ENCODE measurements at regions not wholly inside any gene's neighbourhood (a gene's known extent, or its start where the extent isn't known, plus 50 kb on each side); places are given as distances from the start of the nearest gene placed in this dataset.

- no peak overlapping the region for H3K27ac ChIP-seq (ENCODE audit: insufficient read depth, low read length)
- H3K4me2 ChIP-seq (ENCODE audit: extremely low read depth, insufficient read depth, low read length) = no peak overlapping the region
- no peaks in the 10 kb centered on the region for H3K4me1 ChIP-seq (ENCODE audit: control insufficient read depth, extremely low read depth, insufficient read depth, low read length)
- TF ChIP-seq EZH2 (IDR thresholded peaks at IDR 0.05; ENCODE audit: low read length, missing control alignments) = no peak
- TF ChIP-seq, protein P1, sequence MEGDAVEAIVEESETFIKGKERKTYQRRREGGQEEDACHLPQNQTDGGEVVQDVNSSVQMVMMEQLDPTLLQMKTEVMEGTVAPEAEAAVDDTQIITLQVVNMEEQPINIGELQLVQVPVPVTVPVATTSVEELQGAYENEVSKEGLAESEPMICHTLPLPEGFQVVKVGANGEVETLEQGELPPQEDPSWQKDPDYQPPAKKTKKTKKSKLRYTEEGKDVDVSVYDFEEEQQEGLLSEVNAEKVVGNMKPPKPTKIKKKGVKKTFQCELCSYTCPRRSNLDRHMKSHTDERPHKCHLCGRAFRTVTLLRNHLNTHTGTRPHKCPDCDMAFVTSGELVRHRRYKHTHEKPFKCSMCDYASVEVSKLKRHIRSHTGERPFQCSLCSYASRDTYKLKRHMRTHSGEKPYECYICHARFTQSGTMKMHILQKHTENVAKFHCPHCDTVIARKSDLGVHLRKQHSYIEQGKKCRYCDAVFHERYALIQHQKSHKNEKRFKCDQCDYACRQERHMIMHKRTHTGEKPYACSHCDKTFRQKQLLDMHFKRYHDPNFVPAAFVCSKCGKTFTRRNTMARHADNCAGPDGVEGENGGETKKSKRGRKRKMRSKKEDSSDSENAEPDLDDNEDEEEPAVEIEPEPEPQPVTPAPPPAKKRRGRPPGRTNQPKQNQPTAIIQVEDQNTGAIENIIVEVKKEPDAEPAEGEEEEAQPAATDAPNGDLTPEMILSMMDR (conservative IDR thresholded peaks at IDR 0.05 in 1 of 2, IDR thresholded peaks at IDR 0.05 in 1 of 2; ENCODE audit: low read depth in 1 of 2, low read length in 2 of 2) = no peak
- DNase-seq (ENCODE audit: low read depth in 2 of 2) = no peak
- H3K79me2 ChIP-seq (ENCODE audit: control insufficient read depth, insufficient read depth, low read length) = no peaks in the 10 kb centered on the region
- H3K9ac ChIP-seq (ENCODE audit: insufficient read depth, low read length) = no peak overlapping the region
- H2AFZ ChIP-seq (ENCODE audit: low read length) = no peak overlapping the region
- H3K9me3 ChIP-seq (ENCODE audit: control insufficient read depth, insufficient read depth, low read depth, low read length) = no peaks in the 10 kb centered on the region
- H3K27me3 ChIP-seq (ENCODE audit: control insufficient read depth, insufficient read depth, low read length) = no peaks in the 10 kb centered on the region
- H4K20me1 ChIP-seq (ENCODE audit: control insufficient read depth, extremely low read depth, insufficient read depth, low read length) = no peaks in the 10 kb centered on the region
- H3K4me3 ChIP-seq (replicated peaks in 1 of 4; ENCODE audit: control extremely low read depth in 1 of 4, insufficient read depth in 1 of 4, low read depth in 3 of 4, low read length in 4 of 4) = no peak overlapping the region
- no peaks in the 10 kb centered on the region for H3K36me3 ChIP-seq (ENCODE audit: control insufficient read depth, insufficient read depth, low read length)
Observed at GRCh38 chr9:88242879-88243278, 104.6 kb upstream of the SPATA31C2 start.

DNA sequence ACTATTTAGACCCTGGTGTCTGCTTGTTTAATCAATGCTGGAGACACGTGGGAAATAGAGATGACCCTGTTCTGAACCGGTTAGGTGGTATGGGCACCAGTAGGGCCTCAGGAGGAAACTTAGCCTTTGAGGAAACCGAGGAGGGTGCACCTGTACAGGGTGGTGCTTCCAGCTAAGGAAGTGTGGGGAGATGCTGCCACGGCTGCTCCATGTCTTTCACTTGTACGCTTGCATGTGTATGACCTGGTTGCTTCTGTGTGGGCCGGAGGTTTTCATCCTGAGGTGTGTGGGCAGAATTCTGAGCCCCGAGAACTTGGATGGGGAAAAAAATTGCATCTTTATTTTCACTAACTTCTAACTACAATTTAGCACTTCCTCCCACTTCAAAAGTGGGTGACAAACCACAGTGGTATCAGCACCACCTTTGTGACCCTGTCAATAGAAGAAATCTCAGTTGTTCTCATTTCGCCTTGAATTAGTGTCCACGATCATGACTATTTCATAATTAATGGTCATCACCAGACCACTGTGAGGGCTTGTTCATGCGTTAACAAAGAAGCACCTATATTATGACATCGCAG lies 99.8 kb upstream of the SPATA31C2 start:
- DNase-seq (ENCODE audit: low read depth in 2 of 2) = no peak
- Histone ChIP-seq H3K4me1 (ENCODE audit: control insufficient read depth, extremely low read depth, insufficient read depth, low read length) (no peaks in the 10 kb centered on the region), H4K20me1 (ENCODE audit: control insufficient read depth, extremely low read depth, insufficient read depth, low read length) (no peaks in the 10 kb centered on the region), H3K4me3 (replicated peaks in 1 of 4; ENCODE audit: control extremely low read depth in 1 of 4, insufficient read depth in 1 of 4, low read depth in 3 of 4, low read length in 4 of 4) (no peak overlapping the region), H3K4me2 (ENCODE audit: extremely low read depth, insufficient read depth, low read length) (no peak overlapping the region), H3K27ac (ENCODE audit: insufficient read depth, low read length) (no peak overlapping the region), H3K9me3 (ENCODE audit: control insufficient read depth, insufficient read depth, low read depth, low read length) (no peaks in the 10 kb centered on the region), H3K9ac (ENCODE audit: insufficient read depth, low read length) (no peak overlapping the region), H2AFZ (ENCODE audit: low read length) (no peak overlapping the region), H3K27me3 (ENCODE audit: control insufficient read depth, insufficient read depth, low read length) (no peaks in the 10 kb centered on the region), H3K79me2 (ENCODE audit: control insufficient read depth, insufficient read depth, low read length) (no peaks in the 10 kb centered on the region), H3K36me3 (ENCODE audit: control insufficient read depth, insufficient read depth, low read length) (no peaks in the 10 kb centered on the region)
- no peak for TF ChIP-seq EZH2 (IDR thresholded peaks at IDR 0.05; ENCODE audit: low read length, missing control alignments)
- TF ChIP-seq, protein P1 (conservative IDR thresholded peaks at IDR 0.05 in 1 of 2, IDR thresholded peaks at IDR 0.05 in 1 of 2; ENCODE audit: low read depth in 1 of 2, low read length in 2 of 2) = no peak

GRCh38 chr9:88237479-88237961 lies 99.2 kb upstream of the SPATA31C2 start:
- no peak for DNase-seq (ENCODE audit: low read depth in 2 of 2)
- TF ChIP-seq EZH2 (IDR thresholded peaks at IDR 0.05; ENCODE audit: low read length, missing control alignments) = no peak
- TF ChIP-seq, protein P1 (conservative IDR thresholded peaks at IDR 0.05 in 1 of 2, IDR thresholded peaks at IDR 0.05 in 1 of 2; ENCODE audit: low read depth in 1 of 2, low read length in 2 of 2) = no peak
- no peak overlapping the region for H3K4me3 ChIP-seq (replicated peaks in 1 of 4; ENCODE audit: control extremely low read depth in 1 of 4, insufficient read depth in 1 of 4, low read depth in 3 of 4, low read length in 4 of 4)
- H3K4me2 ChIP-seq (ENCODE audit: extremely low read depth, insufficient read depth, low read length) = no peak overlapping the region
- no peaks in the 10 kb centered on the region for H3K4me1 ChIP-seq (ENCODE audit: control insufficient read depth, extremely low read depth, insufficient read depth, low read length)
- H3K9ac ChIP-seq (ENCODE audit: insufficient read depth, low read length) = no peak overlapping the region
- no peak overlapping the region for H2AFZ ChIP-seq (ENCODE audit: low read length)
- no peaks in the 10 kb centered on the region for H3K79me2 ChIP-seq (ENCODE audit: control insufficient read depth, insufficient read depth, low read length)
- H3K9me3 ChIP-seq (ENCODE audit: control insufficient read depth, insufficient read depth, low read depth, low read length) = no peaks in the 10 kb centered on the region
- H3K27ac ChIP-seq (ENCODE audit: insufficient read depth, low read length) = no peak overlapping the region
- H3K27me3 ChIP-seq (ENCODE audit: control insufficient read depth, insufficient read depth, low read length) = no peaks in the 10 kb centered on the region
- no peaks in the 10 kb centered on the region for H3K36me3 ChIP-seq (ENCODE audit: control insufficient read depth, insufficient read depth, low read length)
- no peaks in the 10 kb centered on the region for H4K20me1 ChIP-seq (ENCODE audit: control insufficient read depth, extremely low read depth, insufficient read depth, low read length)

All from fibroblast of lung (primary cell).